HG03280 (cell line): ENCODE measurements at regions not wholly inside any gene's neighbourhood (a gene's known extent, or its start where the extent isn't known, plus 50 kb on each side); places are given as distances from the start of the nearest gene placed in this dataset.
"Not testable (repeated sequence)": the region's sequence is repeated elsewhere in the genome, so short reads cannot be mapped to it uniquely, and the experiment has no call there.

ENCODE experiments used
- ATAC-seq: cut with Tn5 transposase; IDR thresholded peaks from one replicate; pipeline ENCODE4 v1.9.1; 2021; ENCODE audit warnings: mild to moderate bottlenecking, moderate library complexity; ENCODE audit not compliant: unreplicated experiment

GRCh38 chr16:79954921-79955705, 354.6 kb upstream of the MAF start:
- ATAC-seq: no peak

GRCh38 chr16:79950932-79951719, 350.6 kb upstream of the MAF start:
- no peak for ATAC-seq

- no peak for ATAC-seq
Observed at GRCh38 chr16:79949417-79949816, 348.9 kb upstream of the MAF start.

- ATAC-seq: no peak
Observed at GRCh38 chr16:79947771-79948170, 347.2 kb upstream of the MAF start.

- no peak for ATAC-seq
Observed at GRCh38 chr16:79946252-79946651, 345.7 kb upstream of the MAF start.

- no peak for ATAC-seq
Observed at GRCh38 chr16:79943736-79944135, 343.2 kb upstream of the MAF start.

GRCh38 chr16:79938575-79938974, 338.0 kb upstream of the MAF start:
- ATAC-seq: no peak

- ATAC-seq: not testable (repeated sequence)
Observed at GRCh38 chr16:79937671-79938070, 337.1 kb upstream of the MAF start.

- ATAC-seq: no peak
Observed at GRCh38 chr16:79933603-79934002, 333.1 kb upstream of the MAF start.

GRCh38 chr16:79932572-79932971, 332.0 kb upstream of the MAF start:
- ATAC-seq: no peak

GRCh38 chr16:79931721-79932120, 331.2 kb upstream of the MAF start:
- no peak for ATAC-seq

GRCh38 chr16:79929260-79929965, 328.9 kb upstream of the MAF start:
- ATAC-seq: no peak

- ATAC-seq: no peak
Observed at GRCh38 chr16:79928142-79928873, 327.8 kb upstream of the MAF start.

GRCh38 chr16:79926451-79927205, 326.1 kb upstream of the MAF start:
- no peak for ATAC-seq

- ATAC-seq: no peak
Observed at GRCh38 chr16:79923431-79923830, 322.9 kb upstream of the MAF start.

GRCh38 chr16:79920685-79921084, 320.1 kb upstream of the MAF start:
- ATAC-seq: no peak

- ATAC-seq: no peak
Observed at GRCh38 chr16:79918916-79919315, 318.4 kb upstream of the MAF start.

- ATAC-seq: no peak
Observed at GRCh38 chr16:79915761-79916160, 315.2 kb upstream of the MAF start.

- ATAC-seq: no peak
Observed at GRCh38 chr16:79914961-79915720, 314.6 kb upstream of the MAF start.
